ENCODE measurements at regions not wholly inside any gene's neighbourhood (a gene's known extent, or its start where the extent isn't known, plus 50 kb on each side); places are given as distances from the start of the nearest gene placed in this dataset.
A peak's percentile ranks its signal among the peaks of the same experiment; 100 is the strongest.

DNA sequence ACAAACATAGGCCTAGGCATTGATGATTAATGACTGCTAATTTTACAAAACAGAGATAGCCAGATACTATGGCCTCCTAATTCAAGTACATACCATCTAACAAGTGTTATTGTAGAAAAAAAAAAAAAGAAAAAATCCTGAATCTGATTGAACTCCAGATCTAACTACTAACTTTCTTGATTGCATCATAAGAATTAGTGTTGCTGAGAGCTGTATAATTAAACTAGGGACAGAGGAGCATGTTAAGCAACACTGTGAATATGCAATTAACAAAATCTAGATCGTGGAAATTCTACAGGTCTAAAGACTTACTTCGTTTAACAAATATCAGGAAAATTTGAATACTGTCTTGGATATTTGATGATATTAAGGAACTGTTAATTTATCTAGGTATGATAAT is 208.3 kb upstream of the ZNF608 start:
- TF ChIP-seq POLR2A (IDR thresholded peaks at IDR 0.05; ENCODE audit: low read depth): no peak
- TF ChIP-seq, protein P1, sequence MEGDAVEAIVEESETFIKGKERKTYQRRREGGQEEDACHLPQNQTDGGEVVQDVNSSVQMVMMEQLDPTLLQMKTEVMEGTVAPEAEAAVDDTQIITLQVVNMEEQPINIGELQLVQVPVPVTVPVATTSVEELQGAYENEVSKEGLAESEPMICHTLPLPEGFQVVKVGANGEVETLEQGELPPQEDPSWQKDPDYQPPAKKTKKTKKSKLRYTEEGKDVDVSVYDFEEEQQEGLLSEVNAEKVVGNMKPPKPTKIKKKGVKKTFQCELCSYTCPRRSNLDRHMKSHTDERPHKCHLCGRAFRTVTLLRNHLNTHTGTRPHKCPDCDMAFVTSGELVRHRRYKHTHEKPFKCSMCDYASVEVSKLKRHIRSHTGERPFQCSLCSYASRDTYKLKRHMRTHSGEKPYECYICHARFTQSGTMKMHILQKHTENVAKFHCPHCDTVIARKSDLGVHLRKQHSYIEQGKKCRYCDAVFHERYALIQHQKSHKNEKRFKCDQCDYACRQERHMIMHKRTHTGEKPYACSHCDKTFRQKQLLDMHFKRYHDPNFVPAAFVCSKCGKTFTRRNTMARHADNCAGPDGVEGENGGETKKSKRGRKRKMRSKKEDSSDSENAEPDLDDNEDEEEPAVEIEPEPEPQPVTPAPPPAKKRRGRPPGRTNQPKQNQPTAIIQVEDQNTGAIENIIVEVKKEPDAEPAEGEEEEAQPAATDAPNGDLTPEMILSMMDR (IDR thresholded peaks at IDR 0.05): no peak
- TF ChIP-seq POLR2AphosphoS5 (IDR thresholded peaks at IDR 0.05): no peak
- no peak for TF ChIP-seq EP300 (IDR thresholded peaks at IDR 0.05)
- Histone ChIP-seq H3K27me3 (no peaks in the 10 kb centered on the region), H3K4me3 (no peak overlapping the region), H3K36me3 (no peaks in the 10 kb centered on the region), H3K9me3 (no peaks in the 10 kb centered on the region), H3K4me1 (peaks cover 0 to 25% (median 10%) of the 10 kb centered on the region in 4 donors), H3K27ac (replicated peaks in 1 of 4) (no peak overlapping the region)
- WGBS: 92% methylated on average over 2 of the region's 2 CpGs
- DNase-seq (ENCODE audit: extremely low spot score): no peak
- intact Hi-C loops (cut with DNase I): no loop called here

GRCh38 chr5:124956471-124957029 is 210.1 kb upstream of the ZNF608 start:
- DNase-seq (ENCODE audit: extremely low spot score): peak; percentile 55
- Histone ChIP-seq H3K4me3 (no peak overlapping the region), H3K36me3 (no peaks in the 10 kb centered on the region), H3K9me3 (no peaks in the 10 kb centered on the region), H3K27ac (replicated peaks in 1 of 4) (no peak overlapping the region), H3K4me1 (peaks cover 0 to 16% (median 6%) of the 10 kb centered on the region in 4 donors), H3K27me3 (no peaks in the 10 kb centered on the region)
- TF ChIP-seq POLR2A (IDR thresholded peaks at IDR 0.05; ENCODE audit: low read depth): no peak
- TF ChIP-seq, protein P1 (IDR thresholded peaks at IDR 0.05): no peak
- no peak for TF ChIP-seq EP300 (IDR thresholded peaks at IDR 0.05)
- TF ChIP-seq POLR2AphosphoS5 (IDR thresholded peaks at IDR 0.05): no peak
- intact Hi-C loops (cut with DNase I): no loop called here
- WGBS: 87% methylated on average over 1 of the region's 1 CpG

DNA sequence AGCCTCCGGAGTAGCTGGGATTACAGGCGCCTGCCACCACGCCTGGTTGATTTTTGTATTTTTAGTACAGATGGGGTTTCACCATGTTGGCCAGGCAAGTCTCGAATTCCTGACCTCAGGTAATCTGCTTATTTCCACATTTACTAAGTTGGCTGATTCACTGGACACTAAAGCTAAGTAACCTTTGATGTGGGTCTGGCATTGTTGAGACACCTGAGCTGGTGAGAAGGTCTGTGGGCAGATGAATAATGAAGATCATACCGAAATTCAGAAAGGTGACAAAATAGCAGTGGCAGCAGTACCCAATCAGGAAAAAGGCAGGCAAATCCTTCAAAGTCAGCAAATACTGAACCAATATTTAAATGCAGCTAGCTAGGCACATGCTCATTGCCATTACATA is 210.6 kb upstream of the ZNF608 start:
- intact Hi-C loops (cut with DNase I): no loop called here
- 97% methylated on average over 5 of the region's 5 CpGs for WGBS
- Histone ChIP-seq H3K4me3 (no peak overlapping the region), H3K27ac (replicated peaks in 1 of 4) (no peak overlapping the region), H3K4me1 (peaks cover 0 to 11% (median 5%) of the 10 kb centered on the region in 4 donors), H3K27me3 (no peaks in the 10 kb centered on the region), H3K36me3 (no peaks in the 10 kb centered on the region), H3K9me3 (no peaks in the 10 kb centered on the region)
- TF ChIP-seq, protein P1 (IDR thresholded peaks at IDR 0.05): no peak
- TF ChIP-seq POLR2AphosphoS5 (IDR thresholded peaks at IDR 0.05) (no peak), POLR2A (IDR thresholded peaks at IDR 0.05; ENCODE audit: low read depth) (no peak), EP300 (IDR thresholded peaks at IDR 0.05) (no peak)
- DNase-seq (ENCODE audit: extremely low spot score): no peak

GRCh38 chr5:124960266-124960665 is 213.8 kb upstream of the ZNF608 start:
- intact Hi-C loops (cut with DNase I): no loop called here
- DNase-seq (ENCODE audit: extremely low spot score): no peak
- no peaks in the 10 kb centered on the region for H3K9me3 ChIP-seq
- no peaks in the 10 kb centered on the region for H3K36me3 ChIP-seq
- H3K4me1 ChIP-seq: peaks cover 0 to 7% (median 0%) of the 10 kb centered on the region in 4 donors
- no peak overlapping the region for H3K27ac ChIP-seq (replicated peaks in 1 of 4)
- 82% methylated on average over 4 of the region's 4 CpGs for WGBS
- H3K27me3 ChIP-seq: no peaks in the 10 kb centered on the region
- no peak overlapping the region for H3K4me3 ChIP-seq
- TF ChIP-seq, protein P1 (IDR thresholded peaks at IDR 0.05): no peak
- TF ChIP-seq EP300 (IDR thresholded peaks at IDR 0.05): no peak
- no peak for TF ChIP-seq POLR2A (IDR thresholded peaks at IDR 0.05; ENCODE audit: low read depth)
- TF ChIP-seq POLR2AphosphoS5 (IDR thresholded peaks at IDR 0.05): no peak

- no peaks in the 10 kb centered on the region for H3K36me3 ChIP-seq
- peaks cover 0 to 7% (median 0%) of the 10 kb centered on the region in 4 donors for H3K4me1 ChIP-seq
- H3K27ac ChIP-seq (replicated peaks in 1 of 4): no peak overlapping the region
- 83% methylated on average over 4 of the region's 4 CpGs for WGBS
- intact Hi-C loops (cut with DNase I): no loop called here
- no peaks in the 10 kb centered on the region for H3K27me3 ChIP-seq
- no peak for DNase-seq (ENCODE audit: extremely low spot score)
- H3K4me3 ChIP-seq: no peak overlapping the region
- no peaks in the 10 kb centered on the region for H3K9me3 ChIP-seq
- no peak for TF ChIP-seq EP300 (IDR thresholded peaks at IDR 0.05)
- TF ChIP-seq, protein P1 (IDR thresholded peaks at IDR 0.05): no peak
- no peak for TF ChIP-seq POLR2A (IDR thresholded peaks at IDR 0.05; ENCODE audit: low read depth)
- no peak for TF ChIP-seq POLR2AphosphoS5 (IDR thresholded peaks at IDR 0.05)
Measured at GRCh38 chr5:124961521-124961920, 215.1 kb upstream of the ZNF608 start.

Data from esophagus muscularis mucosa (tissue), 4 donors.